WTC11 (cell line): ENCODE measurements at regions not wholly inside any gene's neighbourhood (a gene's known extent, or its start where the extent isn't known, plus 50 kb on each side); places are given as distances from the start of the nearest gene placed in this dataset.

Source experiments
- ATAC-seq: fragments of 200-7000 bp; cut with Tn5 transposase; 2 replicates; pipeline ENCODE4 v1.10.0; 2021; ENCODE audit warnings: mild to moderate bottlenecking, moderate library complexity
- CTCF ChIA-PET: fragments of 300-600 bp; sonication (Branson Sonifier 250); formaldehyde crosslinking; loops from one replicate; lab custom pipeline; 2021; ENCODE audit warnings: antibody characterized with exemption; lab: Charles Lee
- POLR2A ChIA-PET: fragments of 350-600 bp; sonication (Branson Sonifier 250); formaldehyde crosslinking; loops from one replicate; lab custom pipeline; 2021; ENCODE audit warnings: antibody characterized with exemption; lab: Charles Lee
- DNase-seq: peaks from one replicate; pipeline ENCODE4 v3.0.0; 2021; ENCODE audit warnings: low spot score
- H3K27ac Mint-ChIP-seq: 2 replicates; pipeline ENCODE4 v1.8.0; 2021; ENCODE audit warnings: mixed read lengths
- H3K27me3 Mint-ChIP-seq: 2 replicates; pipeline ENCODE4 v1.8.0; 2021; ENCODE audit warnings: low read depth, mild to moderate bottlenecking, moderate library complexity, mixed read lengths
- H3K36me3 Mint-ChIP-seq: 2 replicates; pipeline ENCODE4 v1.8.0; 2021; ENCODE audit warnings: mixed read lengths
- H3K4me1 Mint-ChIP-seq: 2 replicates; pipeline ENCODE4 v1.8.0; 2022; ENCODE audit warnings: mixed read lengths
- H3K4me3 Mint-ChIP-seq: 2 replicates; pipeline ENCODE4 v1.8.0; 2021; ENCODE audit warnings: mild to moderate bottlenecking, moderate library complexity, mixed read lengths
- H3K9me3 Mint-ChIP-seq: 2 replicates; pipeline ENCODE4 v1.8.0; 2021; ENCODE audit warnings: mixed read lengths
- CREM ChIP-seq: sonication (generic); formaldehyde crosslinking; IDR thresholded peaks from 2 replicates; pipeline ENCODE4 v1.8.1; 2022; ENCODE audit warnings: mild to moderate bottlenecking, missing genetic modification reagents, moderate library complexity
- ETV6 ChIP-seq: sonication (generic); formaldehyde crosslinking; IDR thresholded peaks from 2 replicates; pipeline ENCODE4 v1.8.1; 2022; ENCODE audit warnings: mild to moderate bottlenecking, missing genetic modification reagents
- FOXJ3 ChIP-seq: sonication (generic); formaldehyde crosslinking; IDR thresholded peaks from 2 replicates; pipeline ENCODE4 v1.9.0; 2021; ENCODE audit warnings: missing genetic modification reagents, mild to moderate bottlenecking, borderline replicate concordance
- FOXP1 ChIP-seq: sonication (generic); formaldehyde crosslinking; IDR thresholded peaks from 2 replicates; pipeline ENCODE4 v1.8.0; 2022; ENCODE audit warnings: missing genetic modification reagents, mild to moderate bottlenecking, moderate library complexity, borderline replicate concordance
- GABPB1 ChIP-seq: sonication (generic); formaldehyde crosslinking; IDR thresholded peaks from 2 replicates; pipeline ENCODE4 v1.8.1; 2023; ENCODE audit warnings: mild to moderate bottlenecking, missing genetic modification reagents
- GRHL2 ChIP-seq: fragments of 250-450 bp; sonication (Bioruptor Pico); IDR thresholded peaks from 2 replicates; pipeline ENCODE4 v1.8.0; 2022; ENCODE audit warnings: mild to moderate bottlenecking, moderate library complexity; ENCODE audit not compliant: insufficient replicate concordance, severe bottlenecking
- GTF2I ChIP-seq: fragments of 250-450 bp; sonication (Bioruptor Pico); conservative IDR thresholded peaks from 2 replicates; pipeline ENCODE4 v1.4.0; 2021; ENCODE audit warnings: mild to moderate bottlenecking
- JAZF1 ChIP-seq: fragments of 250-450 bp; sonication (Bioruptor Pico); IDR thresholded peaks from 2 replicates; pipeline ENCODE4 v1.9.0; 2021; ENCODE audit warnings: moderate library complexity, mild to moderate bottlenecking, inconsistent platforms
- KAT7 ChIP-seq: sonication (generic); formaldehyde crosslinking; IDR thresholded peaks from 2 replicates; pipeline ENCODE4 v1.8.1; 2023; ENCODE audit warnings: missing genetic modification reagents, mild to moderate bottlenecking, borderline replicate concordance
- NR1H2 ChIP-seq: sonication (generic); formaldehyde crosslinking; IDR thresholded peaks from 2 replicates; pipeline ENCODE4 v1.9.0; 2021; ENCODE audit warnings: mild to moderate bottlenecking, moderate library complexity, missing genetic modification reagents
- NR2C2 ChIP-seq: sonication (generic); formaldehyde crosslinking; IDR thresholded peaks from 2 replicates; pipeline ENCODE4 v1.8.0; 2022; ENCODE audit warnings: mild to moderate bottlenecking, missing genetic modification reagents
- NR3C1 ChIP-seq: sonication (generic); formaldehyde crosslinking; conservative IDR thresholded peaks from 2 replicates; pipeline ENCODE4 v1.8.1; 2023; ENCODE audit warnings: low read depth, mild to moderate bottlenecking, missing genetic modification reagents
- RORB ChIP-seq: fragments of 250-450 bp; sonication (Bioruptor Pico); IDR thresholded peaks from 2 replicates; pipeline ENCODE4 v1.9.0; 2021; ENCODE audit warnings: mild to moderate bottlenecking
- SP1 ChIP-seq: sonication (generic); formaldehyde crosslinking; conservative IDR thresholded peaks from 2 replicates; pipeline ENCODE4 v1.8.1; 2022; ENCODE audit warnings: missing genetic modification reagents
- TCF7 ChIP-seq: sonication (generic); formaldehyde crosslinking; IDR thresholded peaks from 2 replicates; pipeline ENCODE4 v1.8.0; 2022; ENCODE audit warnings: mild to moderate bottlenecking, low read depth, missing genetic modification reagents, moderate library complexity
- TP53 ChIP-seq: sonication (generic); formaldehyde crosslinking; IDR thresholded peaks from 2 replicates; pipeline ENCODE4 v1.8.1; 2023; ENCODE audit warnings: mild to moderate bottlenecking, missing genetic modification reagents
- ZNF138 ChIP-seq: sonication (generic); formaldehyde crosslinking; conservative IDR thresholded peaks from 2 replicates; pipeline ENCODE4 v1.8.1; 2022; ENCODE audit warnings: mild to moderate bottlenecking, moderate library complexity, missing genetic modification reagents
- ZNF317 ChIP-seq: sonication (generic); formaldehyde crosslinking; IDR thresholded peaks from 2 replicates; pipeline ENCODE4 v1.8.1; 2023; ENCODE audit warnings: low read depth, mild to moderate bottlenecking, moderate library complexity, missing genetic modification reagents, borderline replicate concordance
- ZNF396 ChIP-seq: fragments of 250-450 bp; sonication (Bioruptor Pico); IDR thresholded peaks from 2 replicates; pipeline ENCODE4 v1.8.0; 2021; ENCODE audit warnings: mild to moderate bottlenecking, moderate library complexity, borderline replicate concordance
- TF ChIP-seq, protein P1 (sequence below): fragments of 200-600 bp; IDR thresholded peaks from 2 replicates; pipeline ENCODE4 v1.8.0; 2022; ENCODE audit warnings: antibody characterized with exemption
- TF ChIP-seq, protein P2 (sequence below): sonication (generic); formaldehyde crosslinking; IDR thresholded peaks from 2 replicates; pipeline ENCODE4 v1.8.1; 2023; ENCODE audit warnings: mild to moderate bottlenecking, missing genetic modification reagents, borderline replicate concordance
- TF ChIP-seq, protein P3 (sequence below): fragments of 250-450 bp; sonication (Bioruptor Pico); IDR thresholded peaks from 2 replicates; pipeline ENCODE4 v1.9.0; 2021; ENCODE audit warnings: moderate library complexity, mild to moderate bottlenecking, inconsistent platforms, borderline replicate concordance
- TF ChIP-seq, protein P4 (sequence below): sonication (generic); formaldehyde crosslinking; IDR thresholded peaks from 2 replicates; pipeline ENCODE4 v1.8.1; 2023; ENCODE audit warnings: mild to moderate bottlenecking, missing genetic modification reagents
- TF ChIP-seq, protein P5 (sequence below): sonication (generic); formaldehyde crosslinking; IDR thresholded peaks from 2 replicates; pipeline ENCODE4 v1.8.0; 2022; ENCODE audit warnings: mild to moderate bottlenecking, missing genetic modification reagents
- TF ChIP-seq, protein P6 (sequence below): fragments of 250-450 bp; sonication (Bioruptor Pico); IDR thresholded peaks from 2 replicates; pipeline ENCODE4 v1.8.0; 2021; ENCODE audit warnings: mild to moderate bottlenecking

DNA sequence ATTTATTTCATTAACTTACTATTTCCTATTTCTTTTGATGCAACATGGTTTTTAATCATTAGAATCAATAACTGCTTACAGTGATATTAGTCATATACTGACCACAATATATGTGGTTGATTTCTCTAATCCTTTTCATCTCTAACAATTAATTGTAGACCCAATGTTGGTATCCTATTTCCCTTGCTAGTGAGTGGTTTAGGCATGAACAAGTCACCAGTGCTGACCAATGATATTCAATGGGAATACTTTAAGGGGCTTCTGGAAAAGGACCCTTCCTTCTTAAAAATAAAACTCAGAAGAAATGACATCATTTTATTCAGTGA is 672.4 kb upstream of the GRAMD2B start:
- DNase-seq (no peak), ATAC-seq (no peak)
- POLR2A ChIA-PET: no interaction called here
- Mint-ChIP-seq H3K36me3 (no peaks in the 10 kb centered on the region), H3K27ac (no peak overlapping the region), H3K9me3 (0 out of 2 replicates have a peak, but pooled peaks cover 2% of the 10 kb centered on the region), H3K4me3 (no peak overlapping the region), H3K4me1 (no peaks in the 10 kb centered on the region), H3K27me3 (no peaks in the 10 kb centered on the region)
- TF ChIP-seq ZNF396 (CRISPR knock-in tag): no peak
- TF ChIP-seq FOXJ3 (CRISPR knock-in tag): no peak
- no peak for TF ChIP-seq RORB (CRISPR knock-in tag)
- TF ChIP-seq GABPB1: no peak
- no peak for TF ChIP-seq NR1H2 (CRISPR knock-in tag)
- TF ChIP-seq NR3C1 (CRISPR knock-in tag): no peak
- no peak for TF ChIP-seq GRHL2 (CRISPR knock-in tag)
- TF ChIP-seq ZNF317: no peak
- TF ChIP-seq, protein P1, sequence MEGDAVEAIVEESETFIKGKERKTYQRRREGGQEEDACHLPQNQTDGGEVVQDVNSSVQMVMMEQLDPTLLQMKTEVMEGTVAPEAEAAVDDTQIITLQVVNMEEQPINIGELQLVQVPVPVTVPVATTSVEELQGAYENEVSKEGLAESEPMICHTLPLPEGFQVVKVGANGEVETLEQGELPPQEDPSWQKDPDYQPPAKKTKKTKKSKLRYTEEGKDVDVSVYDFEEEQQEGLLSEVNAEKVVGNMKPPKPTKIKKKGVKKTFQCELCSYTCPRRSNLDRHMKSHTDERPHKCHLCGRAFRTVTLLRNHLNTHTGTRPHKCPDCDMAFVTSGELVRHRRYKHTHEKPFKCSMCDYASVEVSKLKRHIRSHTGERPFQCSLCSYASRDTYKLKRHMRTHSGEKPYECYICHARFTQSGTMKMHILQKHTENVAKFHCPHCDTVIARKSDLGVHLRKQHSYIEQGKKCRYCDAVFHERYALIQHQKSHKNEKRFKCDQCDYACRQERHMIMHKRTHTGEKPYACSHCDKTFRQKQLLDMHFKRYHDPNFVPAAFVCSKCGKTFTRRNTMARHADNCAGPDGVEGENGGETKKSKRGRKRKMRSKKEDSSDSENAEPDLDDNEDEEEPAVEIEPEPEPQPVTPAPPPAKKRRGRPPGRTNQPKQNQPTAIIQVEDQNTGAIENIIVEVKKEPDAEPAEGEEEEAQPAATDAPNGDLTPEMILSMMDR: no peak
- CTCF ChIA-PET: no interaction called here

DNA sequence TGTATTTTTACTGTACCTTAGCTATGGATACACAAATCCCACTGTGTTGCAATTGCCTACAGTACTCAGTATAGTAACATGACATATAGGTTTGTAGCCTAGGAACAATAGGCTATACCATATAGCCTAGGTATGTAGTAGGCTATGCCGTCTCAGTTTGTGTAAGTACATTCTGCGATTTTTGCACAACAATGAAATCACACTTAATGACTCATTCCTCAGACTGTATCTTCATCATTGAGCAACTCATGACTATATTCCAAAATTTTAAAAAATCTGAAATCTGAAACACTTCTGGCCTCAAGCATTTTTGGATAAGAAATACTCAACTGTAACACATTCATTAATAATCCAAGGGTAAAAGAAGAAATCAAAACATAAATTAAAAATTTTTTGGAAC is 666.8 kb upstream of the GRAMD2B start:
- Mint-ChIP-seq H3K36me3 (peaks cover 14% of the 10 kb centered on the region), H3K4me3 (no peak overlapping the region), H3K27ac (no peak overlapping the region)
- ChIA-PET POLR2A (interaction anchor here (0.7 kb wide), 1 partner anchor 941 kb away, joined by 6 read pairs; no protein-coding TSS in a partner anchor), CTCF (no interaction called here)
- no peak for TF ChIP-seq ETV6 (CRISPR knock-in tag)
- TF ChIP-seq, protein P2, sequence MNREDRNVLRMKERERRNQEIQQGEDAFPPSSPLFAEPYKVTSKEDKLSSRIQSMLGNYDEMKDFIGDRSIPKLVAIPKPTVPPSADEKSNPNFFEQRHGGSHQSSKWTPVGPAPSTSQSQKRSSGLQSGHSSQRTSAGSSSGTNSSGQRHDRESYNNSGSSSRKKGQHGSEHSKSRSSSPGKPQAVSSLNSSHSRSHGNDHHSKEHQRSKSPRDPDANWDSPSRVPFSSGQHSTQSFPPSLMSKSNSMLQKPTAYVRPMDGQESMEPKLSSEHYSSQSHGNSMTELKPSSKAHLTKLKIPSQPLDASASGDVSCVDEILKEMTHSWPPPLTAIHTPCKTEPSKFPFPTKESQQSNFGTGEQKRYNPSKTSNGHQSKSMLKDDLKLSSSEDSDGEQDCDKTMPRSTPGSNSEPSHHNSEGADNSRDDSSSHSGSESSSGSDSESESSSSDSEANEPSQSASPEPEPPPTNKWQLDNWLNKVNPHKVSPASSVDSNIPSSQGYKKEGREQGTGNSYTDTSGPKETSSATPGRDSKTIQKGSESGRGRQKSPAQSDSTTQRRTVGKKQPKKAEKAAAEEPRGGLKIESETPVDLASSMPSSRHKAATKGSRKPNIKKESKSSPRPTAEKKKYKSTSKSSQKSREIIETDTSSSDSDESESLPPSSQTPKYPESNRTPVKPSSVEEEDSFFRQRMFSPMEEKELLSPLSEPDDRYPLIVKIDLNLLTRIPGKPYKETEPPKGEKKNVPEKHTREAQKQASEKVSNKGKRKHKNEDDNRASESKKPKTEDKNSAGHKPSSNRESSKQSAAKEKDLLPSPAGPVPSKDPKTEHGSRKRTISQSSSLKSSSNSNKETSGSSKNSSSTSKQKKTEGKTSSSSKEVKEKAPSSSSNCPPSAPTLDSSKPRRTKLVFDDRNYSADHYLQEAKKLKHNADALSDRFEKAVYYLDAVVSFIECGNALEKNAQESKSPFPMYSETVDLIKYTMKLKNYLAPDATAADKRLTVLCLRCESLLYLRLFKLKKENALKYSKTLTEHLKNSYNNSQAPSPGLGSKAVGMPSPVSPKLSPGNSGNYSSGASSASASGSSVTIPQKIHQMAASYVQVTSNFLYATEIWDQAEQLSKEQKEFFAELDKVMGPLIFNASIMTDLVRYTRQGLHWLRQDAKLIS (CRISPR knock-in tag): no peak
- TF ChIP-seq ZNF396 (CRISPR knock-in tag): no peak
- TF ChIP-seq ZNF138 (CRISPR knock-in tag): no peak
- TF ChIP-seq CREM (CRISPR knock-in tag): no peak
- no peak for TF ChIP-seq GTF2I
- TF ChIP-seq TCF7 (CRISPR knock-in tag): no peak
- no peak for TF ChIP-seq NR3C1 (CRISPR knock-in tag)
- TF ChIP-seq, protein P3, sequence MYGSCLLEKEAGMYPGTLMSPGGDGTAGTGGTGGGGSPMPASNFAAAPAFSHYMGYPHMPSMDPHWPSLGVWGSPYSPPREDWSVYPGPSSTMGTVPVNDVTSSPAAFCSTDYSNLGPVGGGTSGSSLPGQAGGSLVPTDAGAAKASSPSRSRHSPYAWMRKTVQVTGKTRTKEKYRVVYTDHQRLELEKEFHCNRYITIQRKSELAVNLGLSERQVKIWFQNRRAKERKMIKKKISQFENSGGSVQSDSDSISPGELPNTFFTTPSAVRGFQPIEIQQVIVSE (CRISPR knock-in tag): no peak
- TF ChIP-seq, protein P4, sequence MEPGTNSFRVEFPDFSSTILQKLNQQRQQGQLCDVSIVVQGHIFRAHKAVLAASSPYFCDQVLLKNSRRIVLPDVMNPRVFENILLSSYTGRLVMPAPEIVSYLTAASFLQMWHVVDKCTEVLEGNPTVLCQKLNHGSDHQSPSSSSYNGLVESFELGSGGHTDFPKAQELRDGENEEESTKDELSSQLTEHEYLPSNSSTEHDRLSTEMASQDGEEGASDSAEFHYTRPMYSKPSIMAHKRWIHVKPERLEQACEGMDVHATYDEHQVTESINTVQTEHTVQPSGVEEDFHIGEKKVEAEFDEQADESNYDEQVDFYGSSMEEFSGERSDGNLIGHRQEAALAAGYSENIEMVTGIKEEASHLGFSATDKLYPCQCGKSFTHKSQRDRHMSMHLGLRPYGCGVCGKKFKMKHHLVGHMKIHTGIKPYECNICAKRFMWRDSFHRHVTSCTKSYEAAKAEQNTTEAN: no peak
- TF ChIP-seq JAZF1: no peak
- no peak for TF ChIP-seq SP1 (CRISPR knock-in tag)
- TF ChIP-seq, protein P5, sequence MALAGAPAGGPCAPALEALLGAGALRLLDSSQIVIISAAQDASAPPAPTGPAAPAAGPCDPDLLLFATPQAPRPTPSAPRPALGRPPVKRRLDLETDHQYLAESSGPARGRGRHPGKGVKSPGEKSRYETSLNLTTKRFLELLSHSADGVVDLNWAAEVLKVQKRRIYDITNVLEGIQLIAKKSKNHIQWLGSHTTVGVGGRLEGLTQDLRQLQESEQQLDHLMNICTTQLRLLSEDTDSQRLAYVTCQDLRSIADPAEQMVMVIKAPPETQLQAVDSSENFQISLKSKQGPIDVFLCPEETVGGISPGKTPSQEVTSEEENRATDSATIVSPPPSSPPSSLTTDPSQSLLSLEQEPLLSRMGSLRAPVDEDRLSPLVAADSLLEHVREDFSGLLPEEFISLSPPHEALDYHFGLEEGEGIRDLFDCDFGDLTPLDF (CRISPR knock-in tag): no peak
- no peak for TF ChIP-seq KAT7
- TF ChIP-seq, protein P6, sequence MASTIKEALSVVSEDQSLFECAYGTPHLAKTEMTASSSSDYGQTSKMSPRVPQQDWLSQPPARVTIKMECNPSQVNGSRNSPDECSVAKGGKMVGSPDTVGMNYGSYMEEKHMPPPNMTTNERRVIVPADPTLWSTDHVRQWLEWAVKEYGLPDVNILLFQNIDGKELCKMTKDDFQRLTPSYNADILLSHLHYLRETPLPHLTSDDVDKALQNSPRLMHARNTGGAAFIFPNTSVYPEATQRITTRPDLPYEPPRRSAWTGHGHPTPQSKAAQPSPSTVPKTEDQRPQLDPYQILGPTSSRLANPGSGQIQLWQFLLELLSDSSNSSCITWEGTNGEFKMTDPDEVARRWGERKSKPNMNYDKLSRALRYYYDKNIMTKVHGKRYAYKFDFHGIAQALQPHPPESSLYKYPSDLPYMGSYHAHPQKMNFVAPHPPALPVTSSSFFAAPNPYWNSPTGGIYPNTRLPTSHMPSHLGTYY (CRISPR knock-in tag): no peak
- TF ChIP-seq TP53 (CRISPR knock-in tag): no peak
- no peak for TF ChIP-seq FOXP1 (CRISPR knock-in tag)
- no peak for TF ChIP-seq NR2C2
- TF ChIP-seq, all 79 proteins: peak for 0
- Mint-ChIP-seq H3K9me3 (peaks cover 18% of the 10 kb centered on the region), H3K27me3 (no peaks in the 10 kb centered on the region), H3K4me1 (peaks cover 10% of the 10 kb centered on the region)
- DNase-seq (no peak), ATAC-seq (no peak)
